IPS-NIHi11 (cell line): ENCODE measurements at regions not wholly inside any gene's neighbourhood (a gene's known extent, or its start where the extent isn't known, plus 50 kb on each side); places are given as distances from the start of the nearest gene placed in this dataset.
"Not testable (repeated sequence)": the region's sequence is repeated elsewhere in the genome, so short reads cannot be mapped to it uniquely, and the experiment has no call there.

Experiments
- DNase-seq: peaks from one replicate; pipeline ENCODE4 v3.0.0; 2012; ENCODE audit warnings: mixed read lengths, low spot score

DNA sequence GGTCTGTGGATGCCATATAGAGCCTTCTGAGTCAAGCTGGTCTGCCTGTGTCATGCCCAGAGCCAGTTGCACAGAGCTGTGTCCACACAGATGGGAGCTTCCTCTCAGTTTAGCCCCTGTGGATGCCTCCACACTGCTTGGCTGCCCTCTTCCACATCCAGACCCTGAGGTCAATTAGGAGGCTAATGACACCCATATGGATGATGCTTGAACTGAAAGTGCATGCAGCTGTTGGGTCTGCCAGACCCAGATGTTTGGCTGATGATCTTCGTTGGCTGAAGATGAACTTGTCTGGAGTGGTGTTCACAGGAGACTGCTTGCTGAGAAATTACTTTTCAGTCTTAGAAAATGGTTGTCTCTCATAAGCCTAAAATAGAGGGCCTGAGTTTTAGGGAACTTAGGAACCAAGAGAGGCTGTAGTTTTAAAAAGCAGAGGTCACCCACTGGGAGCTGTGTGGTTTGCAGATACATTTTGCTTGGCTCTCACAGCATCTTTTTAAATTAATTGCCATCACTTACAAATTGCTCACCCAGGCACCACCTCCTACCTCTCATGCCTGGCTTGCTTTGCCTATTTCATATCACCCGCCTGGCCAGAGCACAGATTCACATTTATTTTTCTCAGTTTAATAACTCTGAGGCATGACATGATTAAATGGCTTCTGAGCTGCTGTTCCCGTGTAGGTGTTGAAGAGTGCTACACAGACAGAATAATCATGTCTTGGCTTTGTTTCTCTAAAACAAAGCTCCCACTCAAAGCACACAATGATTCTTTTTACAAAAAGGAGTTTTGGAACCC is 176.1 kb downstream of the MINAR1 start:
- no peak for DNase-seq

- DNase-seq: no peak
Observed at GRCh38 chr15:79609506-79609905, 177.4 kb downstream of the MINAR1 start.

DNA sequence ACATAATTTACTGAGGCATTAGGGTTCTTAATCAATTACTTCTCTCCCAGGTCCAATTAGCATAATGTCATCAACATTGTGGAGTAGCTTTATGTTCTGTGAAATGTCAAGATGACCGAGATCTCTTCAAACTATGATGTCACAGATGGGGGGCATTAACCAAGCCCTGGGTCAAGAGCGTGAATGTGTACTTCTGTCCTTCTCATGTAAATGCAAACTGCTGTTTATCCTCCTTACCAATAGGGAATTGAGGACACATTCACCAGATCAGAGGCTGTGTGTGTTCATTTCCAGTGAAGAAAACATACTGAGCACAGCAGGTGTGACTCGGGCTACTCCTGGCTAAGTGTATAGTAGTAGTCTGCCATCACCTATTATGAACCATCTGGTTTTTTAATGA is 177.9 kb downstream of the MINAR1 start:
- no peak for DNase-seq

- no peak for DNase-seq
Observed at GRCh38 chr15:79615754-79616153, 183.6 kb downstream of the MINAR1 start.

DNA sequence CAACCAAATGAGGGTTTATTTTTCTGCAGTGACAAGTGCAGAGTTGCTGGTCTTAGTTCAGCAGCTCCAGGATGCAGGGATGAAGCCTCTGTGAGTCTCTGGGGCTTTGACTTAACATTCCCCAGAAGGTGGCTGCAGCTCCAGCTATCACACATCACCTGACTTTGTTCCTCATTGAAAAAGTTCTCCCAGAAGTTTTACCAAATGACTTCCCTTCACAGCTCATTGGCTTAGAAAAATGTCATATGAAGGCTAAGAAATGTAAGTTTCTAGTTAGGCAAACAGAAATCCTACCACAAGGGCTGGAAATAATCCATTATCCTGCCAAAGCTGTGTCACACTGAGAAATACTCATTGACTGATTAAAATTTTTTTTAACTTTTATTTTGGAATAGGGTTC is 184.9 kb downstream of the MINAR1 start:
- no peak for DNase-seq

- no peak for DNase-seq
Observed at GRCh38 chr15:79620112-79620857, 188.1 kb downstream of the MINAR1 start.

- not testable (repeated sequence) for DNase-seq
Observed at GRCh38 chr15:79621805-79622204, 189.7 kb downstream of the MINAR1 start.

- DNase-seq: no peak
Observed at GRCh38 chr15:79623488-79623887, 191.4 kb downstream of the MINAR1 start.

DNA sequence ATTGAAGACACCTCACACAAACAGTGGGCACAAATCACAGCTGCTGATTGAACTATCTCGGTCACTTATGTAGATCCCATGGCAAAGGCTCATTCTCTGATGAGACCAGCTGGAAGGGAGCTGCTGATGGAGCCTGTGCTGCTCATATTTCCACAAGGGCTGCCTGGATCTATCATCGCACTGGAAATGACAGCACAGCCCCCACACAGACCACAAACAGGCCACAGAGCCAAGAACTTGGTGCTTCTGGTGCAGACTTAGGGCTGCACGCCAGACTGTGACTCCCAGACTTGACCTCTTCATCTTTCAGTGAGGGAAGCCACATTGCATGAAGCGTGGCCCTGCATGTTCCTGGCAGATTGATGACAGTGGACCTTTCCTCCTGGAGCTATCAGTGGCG is 197.6 kb downstream of the MINAR1 start:
- DNase-seq: no peak

DNA sequence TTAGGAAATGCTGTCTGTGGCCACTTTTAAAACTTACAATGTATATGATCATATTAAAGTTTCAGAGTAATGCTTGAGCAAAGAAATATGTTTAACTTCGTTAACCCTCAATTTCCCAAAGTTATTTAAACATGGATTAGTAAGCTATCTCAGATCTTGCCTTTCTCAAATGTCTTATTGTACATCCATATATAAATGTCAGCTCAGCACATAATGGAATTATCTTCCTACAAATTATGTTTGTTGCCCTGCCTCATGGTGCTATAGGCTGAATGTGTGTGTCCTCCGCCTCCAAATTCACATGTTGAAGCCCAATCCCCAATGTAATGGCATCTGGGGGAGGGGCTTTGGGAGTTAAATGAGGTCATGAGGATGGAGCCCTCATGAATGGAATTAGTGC is 200.3 kb downstream of the MINAR1 start:
- no peak for DNase-seq

DNA sequence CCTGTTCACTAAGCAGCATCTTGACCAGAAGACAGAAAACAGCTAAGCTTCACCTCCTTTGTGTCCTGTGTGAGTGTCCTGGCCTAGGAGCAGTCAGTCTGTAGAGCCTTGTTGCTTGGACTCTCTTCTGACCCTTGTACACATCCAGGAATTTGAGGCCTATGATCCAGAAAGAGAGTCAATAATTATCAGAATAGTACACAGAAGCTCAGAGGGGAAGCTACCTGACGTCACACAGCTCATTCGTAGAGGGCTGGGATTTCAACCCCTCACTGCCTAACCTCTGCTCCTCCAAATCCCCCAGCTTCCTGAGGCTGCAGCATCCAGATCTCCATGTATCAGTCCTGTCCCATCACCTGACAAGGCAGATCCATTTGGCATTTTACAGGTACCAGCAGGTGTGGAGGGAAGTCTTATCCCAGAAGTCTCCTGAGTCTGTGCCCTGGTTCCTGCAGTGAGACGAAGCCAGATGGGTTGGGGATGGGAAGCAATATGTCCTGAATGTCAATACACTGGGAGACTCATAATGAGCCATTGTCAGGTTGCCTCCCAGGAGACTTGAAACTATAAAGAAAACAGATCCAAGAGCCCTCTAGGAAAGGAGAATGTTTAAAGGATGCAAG is 203.1 kb downstream of the MINAR1 start:
- DNase-seq: no peak

GRCh38 chr15:79635897-79636561 is 203.9 kb downstream of the MINAR1 start:
- no peak for DNase-seq

GRCh38 chr15:79640206-79640605 is 208.1 kb downstream of the MINAR1 start:
- DNase-seq: no peak

DNA sequence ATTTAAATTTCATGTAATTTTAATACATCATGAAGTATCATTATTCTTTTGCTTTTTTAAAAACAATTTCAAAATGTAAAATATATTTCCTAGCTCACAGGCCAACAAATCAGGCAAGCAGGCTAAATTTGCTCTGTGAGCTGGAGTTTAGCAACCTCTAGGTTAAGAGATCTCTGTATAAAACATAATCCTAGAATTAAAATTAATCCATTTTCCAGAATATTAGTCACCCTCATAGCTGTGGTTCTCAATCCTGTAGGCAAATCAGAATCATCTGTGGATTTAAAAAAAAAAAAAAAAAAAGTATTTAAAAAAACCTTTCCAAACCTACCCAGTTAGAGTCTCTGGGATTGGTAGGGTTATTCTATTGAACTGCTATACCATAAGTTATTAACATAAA is 209.7 kb downstream of the MINAR1 start:
- DNase-seq: no peak

GRCh38 chr15:79643393-79643792 is 211.3 kb downstream of the MINAR1 start:
- no peak for DNase-seq

DNA sequence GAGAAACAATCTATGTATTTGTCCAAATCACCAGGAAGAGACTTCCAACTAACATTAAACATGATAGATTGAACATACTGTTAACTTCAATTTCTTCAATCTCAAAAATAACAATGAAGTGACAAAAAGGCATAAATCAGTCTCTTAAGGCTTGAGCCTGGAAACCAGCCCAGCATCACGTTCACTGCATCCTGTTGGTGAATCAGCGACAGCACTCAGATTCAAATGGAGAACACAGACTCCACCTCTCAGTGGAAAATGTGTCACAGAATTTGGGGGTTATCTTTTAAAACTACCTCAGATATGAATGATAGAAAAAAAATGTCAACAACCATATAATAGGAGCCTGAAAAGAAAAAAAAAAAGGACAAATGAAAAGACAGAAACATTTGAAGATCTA is 212.0 kb downstream of the MINAR1 start:
- DNase-seq: no peak

- DNase-seq: not testable (repeated sequence)
Observed at GRCh38 chr15:79652972-79653371, 220.8 kb downstream of the MINAR1 start.

DNA sequence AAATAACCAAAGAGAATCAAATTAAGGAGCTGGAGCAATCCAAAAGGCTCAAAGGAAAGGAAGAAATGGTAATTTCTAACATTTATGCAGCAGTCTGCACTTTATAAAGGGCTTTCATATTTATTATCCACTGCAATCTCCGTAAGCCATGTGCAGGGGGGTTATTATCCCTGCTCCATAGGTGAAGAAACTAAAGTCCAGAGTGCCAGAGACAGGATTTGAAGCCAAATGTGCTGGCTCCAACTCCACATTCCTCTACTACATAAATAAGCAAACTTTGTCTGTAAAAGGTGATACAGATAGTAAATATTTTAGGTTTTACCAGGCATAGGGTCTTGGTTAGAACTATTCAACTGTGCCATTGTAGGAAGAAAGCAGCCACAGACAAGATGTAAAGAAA is 221.4 kb downstream of the MINAR1 start:
- DNase-seq: no peak

GRCh38 chr15:79656151-79657000 is 224.2 kb downstream of the MINAR1 start:
- no peak for DNase-seq

DNA sequence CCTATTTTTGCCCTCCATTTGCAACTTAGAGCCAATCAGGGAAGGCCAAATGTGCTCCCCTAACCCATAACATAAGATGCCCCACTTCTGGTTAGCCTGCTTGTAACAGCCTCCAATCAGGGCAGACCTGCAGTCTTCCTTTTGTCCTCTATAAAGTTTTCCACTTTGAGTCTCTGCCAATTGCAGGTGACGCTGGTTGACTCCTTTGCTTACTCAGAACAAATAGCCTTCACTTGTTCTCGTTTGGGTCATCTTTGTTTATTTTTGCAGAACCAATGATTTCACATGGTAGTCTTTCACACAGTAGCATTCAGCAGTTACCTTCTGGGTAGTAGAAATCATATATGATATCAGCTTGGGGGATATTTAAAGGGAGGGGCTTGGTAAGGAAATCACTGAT is 225.6 kb downstream of the MINAR1 start:
- DNase-seq: no peak

DNA sequence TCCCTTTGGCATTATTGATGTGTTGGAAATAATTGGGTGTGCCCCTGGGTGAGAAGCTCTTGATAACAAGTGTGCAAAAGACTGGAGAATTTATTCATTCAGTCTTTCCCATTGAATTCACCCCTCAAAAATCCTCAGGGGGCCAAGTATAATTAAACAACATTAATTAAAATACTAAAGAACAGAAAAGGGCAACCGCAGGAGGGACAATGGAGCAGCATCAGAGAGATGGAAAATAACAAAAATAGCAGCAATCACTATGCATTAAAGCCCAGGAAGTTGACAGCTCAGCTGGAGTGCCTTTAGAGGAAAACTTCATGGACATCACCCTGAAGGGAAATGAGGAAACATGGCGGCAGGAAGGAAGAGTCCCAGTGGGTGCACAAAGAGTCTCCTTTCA is 227.6 kb downstream of the MINAR1 start:
- DNase-seq: no peak

- DNase-seq: no peak
Observed at GRCh38 chr15:79661411-79661810, 229.3 kb downstream of the MINAR1 start.
